ENCODE measurements at regions not wholly inside any gene's neighbourhood (a gene's known extent, or its start where the extent isn't known, plus 50 kb on each side); places are given as distances from the start of the nearest gene placed in this dataset.
"Not testable (repeated sequence)": the region's sequence is repeated elsewhere in the genome, so short reads cannot be mapped to it uniquely, and the experiment has no call there.

DNA sequence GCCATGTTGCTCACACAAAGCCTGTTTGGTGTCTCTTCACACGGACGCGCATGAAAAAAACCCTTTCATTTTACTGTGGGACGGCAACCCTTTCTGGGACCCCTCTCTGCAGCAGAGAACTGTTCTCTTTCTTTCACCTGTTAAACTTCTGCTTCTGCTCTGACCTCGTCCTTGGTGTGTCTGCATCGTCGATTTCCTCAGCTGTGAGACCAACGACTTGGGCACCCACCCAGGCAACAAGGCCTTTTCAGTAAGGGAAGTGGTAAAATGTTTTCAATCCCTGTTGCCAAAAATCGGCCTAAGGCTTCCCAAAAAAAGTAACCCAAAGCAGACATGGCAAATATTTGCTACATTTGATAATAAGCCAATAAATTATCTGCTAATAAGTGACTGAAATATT is 515.3 kb downstream of the IRS2 start:
- no peak overlapping the region for H3K4me3 ChIP-seq (ENCODE audit: low read depth, low read length)
- no peak for DNase-seq

DNA sequence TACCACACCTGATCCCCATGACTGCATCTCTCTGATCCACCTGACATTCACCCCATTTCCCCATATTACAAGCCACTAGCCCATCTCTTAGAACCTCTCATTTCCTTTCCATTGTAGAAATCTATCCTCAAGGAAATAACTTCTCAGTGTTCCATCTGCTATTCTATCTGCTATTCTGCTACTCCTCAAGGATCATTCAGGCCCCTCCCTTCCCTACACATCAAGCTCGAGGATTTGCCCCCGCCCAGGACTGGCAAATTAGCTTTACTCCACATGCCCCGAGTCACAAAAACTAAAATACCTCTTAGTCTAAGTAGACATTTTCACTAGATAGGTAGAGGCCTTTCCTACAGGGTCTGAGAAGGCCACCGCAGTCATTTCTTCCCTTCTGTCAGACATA is 517.0 kb downstream of the IRS2 start:
- H3K27ac ChIP-seq; H3K9me3 ChIP-seq (ENCODE audit: severe bottlenecking); DNase-seq; H3K36me3 ChIP-seq; H3K27me3 ChIP-seq (ENCODE audit: insufficient read depth, low read depth, severe bottlenecking); H3K4me3 ChIP-seq (ENCODE audit: low read depth, low read length): not testable (repeated sequence)

More for the DNA sequence above, 515.3 kb downstream of the IRS2 start:
- Histone ChIP-seq H3K27me3 (ENCODE audit: insufficient read depth, low read depth, severe bottlenecking) (no peaks in the 10 kb centered on the region), H3K27ac (no peak overlapping the region), H3K9me3 (ENCODE audit: severe bottlenecking) (no peaks in the 10 kb centered on the region), H3K36me3 (no peaks in the 10 kb centered on the region)
- TF ChIP-seq, protein P1, sequence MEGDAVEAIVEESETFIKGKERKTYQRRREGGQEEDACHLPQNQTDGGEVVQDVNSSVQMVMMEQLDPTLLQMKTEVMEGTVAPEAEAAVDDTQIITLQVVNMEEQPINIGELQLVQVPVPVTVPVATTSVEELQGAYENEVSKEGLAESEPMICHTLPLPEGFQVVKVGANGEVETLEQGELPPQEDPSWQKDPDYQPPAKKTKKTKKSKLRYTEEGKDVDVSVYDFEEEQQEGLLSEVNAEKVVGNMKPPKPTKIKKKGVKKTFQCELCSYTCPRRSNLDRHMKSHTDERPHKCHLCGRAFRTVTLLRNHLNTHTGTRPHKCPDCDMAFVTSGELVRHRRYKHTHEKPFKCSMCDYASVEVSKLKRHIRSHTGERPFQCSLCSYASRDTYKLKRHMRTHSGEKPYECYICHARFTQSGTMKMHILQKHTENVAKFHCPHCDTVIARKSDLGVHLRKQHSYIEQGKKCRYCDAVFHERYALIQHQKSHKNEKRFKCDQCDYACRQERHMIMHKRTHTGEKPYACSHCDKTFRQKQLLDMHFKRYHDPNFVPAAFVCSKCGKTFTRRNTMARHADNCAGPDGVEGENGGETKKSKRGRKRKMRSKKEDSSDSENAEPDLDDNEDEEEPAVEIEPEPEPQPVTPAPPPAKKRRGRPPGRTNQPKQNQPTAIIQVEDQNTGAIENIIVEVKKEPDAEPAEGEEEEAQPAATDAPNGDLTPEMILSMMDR (IDR thresholded peaks at IDR 0.05; ENCODE audit: low read depth, low read length), result no peak

DNA sequence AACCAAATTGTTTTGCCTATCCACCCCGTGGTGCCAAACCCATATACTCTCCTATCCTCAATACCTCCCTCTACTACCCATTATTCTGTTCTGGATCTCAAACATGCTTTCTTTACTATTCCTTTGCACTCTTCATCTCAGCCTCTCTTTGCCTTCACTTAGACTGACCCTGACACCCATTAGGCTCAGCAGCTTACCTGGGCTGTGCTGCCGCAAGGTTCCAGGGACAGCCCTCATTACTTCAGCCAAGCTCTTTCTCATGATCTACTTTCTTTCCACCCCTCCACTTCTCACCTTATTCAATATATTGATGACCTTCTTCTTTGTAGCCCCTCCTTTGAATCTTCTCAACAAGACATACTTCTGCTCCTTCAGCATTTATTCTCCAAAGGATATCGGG is 517.9 kb downstream of the IRS2 start:
- not testable (repeated sequence) for DNase-seq; H3K27me3 ChIP-seq (ENCODE audit: insufficient read depth, low read depth, severe bottlenecking); H3K9me3 ChIP-seq (ENCODE audit: severe bottlenecking); H3K27ac ChIP-seq; H3K4me3 ChIP-seq (ENCODE audit: low read depth, low read length); H3K36me3 ChIP-seq

DNA sequence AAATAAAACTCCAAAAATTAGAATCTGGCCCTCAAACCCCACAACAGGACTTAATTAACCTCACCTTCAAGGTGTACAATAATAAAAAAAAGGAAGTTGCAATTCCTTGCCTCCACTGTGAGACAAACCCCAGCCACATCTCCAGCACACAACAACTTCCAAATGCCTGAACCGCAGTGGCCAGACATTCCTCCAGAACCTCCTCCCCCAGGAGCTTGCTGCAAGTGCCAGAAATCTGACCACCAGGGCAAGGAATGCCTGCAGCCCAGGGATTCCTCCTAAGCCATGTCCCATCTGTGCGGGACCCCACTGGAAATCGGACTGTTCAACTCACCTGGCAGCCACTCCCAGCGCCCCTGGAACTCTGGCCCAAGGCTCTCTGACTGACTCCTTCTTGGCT is 519.0 kb downstream of the IRS2 start:
- H3K27ac ChIP-seq; DNase-seq; H3K27me3 ChIP-seq (ENCODE audit: insufficient read depth, low read depth, severe bottlenecking); H3K36me3 ChIP-seq; H3K4me3 ChIP-seq (ENCODE audit: low read depth, low read length); H3K9me3 ChIP-seq (ENCODE audit: severe bottlenecking): not testable (repeated sequence)

DNA sequence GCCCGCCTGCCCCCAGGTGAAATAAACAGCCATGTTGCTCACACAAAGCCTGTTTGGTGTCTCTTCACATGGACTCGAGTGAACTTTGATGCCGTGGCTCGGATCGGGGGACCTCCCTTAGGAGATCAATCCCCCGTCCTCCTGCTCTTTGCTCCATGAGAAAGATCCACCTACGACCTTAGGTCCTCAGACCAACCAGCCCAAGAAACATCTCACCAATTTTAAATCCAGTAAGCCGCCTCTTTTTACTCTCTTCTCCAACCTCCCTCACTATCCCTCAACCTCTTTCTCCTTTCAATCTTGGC is 521.0 kb downstream of the IRS2 start:
- not testable (repeated sequence) for H3K9me3 ChIP-seq (ENCODE audit: severe bottlenecking); H3K36me3 ChIP-seq; H3K4me3 ChIP-seq (ENCODE audit: low read depth, low read length); DNase-seq; H3K27me3 ChIP-seq (ENCODE audit: insufficient read depth, low read depth, severe bottlenecking); H3K27ac ChIP-seq

DNA sequence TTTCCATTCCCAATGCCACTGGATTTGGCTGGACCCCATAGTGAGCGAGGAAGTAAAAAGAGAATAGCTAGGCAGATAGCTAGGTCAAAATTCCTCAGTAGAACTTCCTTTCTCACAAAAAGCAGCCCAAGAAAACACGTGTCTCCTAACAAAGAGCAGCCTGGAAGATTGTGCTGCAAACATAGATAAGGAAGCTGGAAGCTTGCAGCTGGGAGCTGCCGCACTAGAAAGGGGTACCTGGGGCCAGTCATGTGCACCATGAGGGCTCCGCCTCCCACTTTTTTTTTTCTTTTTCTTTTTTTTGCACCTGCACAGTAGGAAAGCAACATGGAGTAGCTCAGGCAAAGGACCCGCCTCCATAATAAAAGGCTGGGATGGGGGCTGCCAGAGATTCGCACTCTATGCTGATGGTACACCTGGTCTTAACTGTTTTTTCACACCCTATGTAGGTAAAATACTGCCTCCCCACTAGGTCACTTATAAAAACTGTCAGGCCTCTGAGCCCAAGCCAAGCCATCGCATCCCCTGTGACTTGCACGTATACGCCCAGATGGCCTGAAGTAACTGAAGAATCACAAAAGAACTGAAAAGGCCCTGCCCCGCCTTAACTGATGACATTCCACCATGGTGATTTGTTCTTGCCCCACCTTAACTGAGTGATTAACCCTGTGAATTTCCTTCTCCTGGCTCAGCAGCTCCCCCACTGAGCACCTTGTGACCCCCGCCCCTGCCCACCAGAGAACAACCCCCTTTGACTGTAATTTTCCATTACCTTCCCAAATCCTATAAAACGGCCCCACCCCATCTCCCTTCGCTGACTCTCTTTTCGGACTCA is 521.6 kb downstream of the IRS2 start:
- H3K4me3 ChIP-seq (ENCODE audit: low read depth, low read length); H3K27me3 ChIP-seq (ENCODE audit: insufficient read depth, low read depth, severe bottlenecking); H3K27ac ChIP-seq; H3K36me3 ChIP-seq; H3K9me3 ChIP-seq (ENCODE audit: severe bottlenecking); DNase-seq: not testable (repeated sequence)

DNA sequence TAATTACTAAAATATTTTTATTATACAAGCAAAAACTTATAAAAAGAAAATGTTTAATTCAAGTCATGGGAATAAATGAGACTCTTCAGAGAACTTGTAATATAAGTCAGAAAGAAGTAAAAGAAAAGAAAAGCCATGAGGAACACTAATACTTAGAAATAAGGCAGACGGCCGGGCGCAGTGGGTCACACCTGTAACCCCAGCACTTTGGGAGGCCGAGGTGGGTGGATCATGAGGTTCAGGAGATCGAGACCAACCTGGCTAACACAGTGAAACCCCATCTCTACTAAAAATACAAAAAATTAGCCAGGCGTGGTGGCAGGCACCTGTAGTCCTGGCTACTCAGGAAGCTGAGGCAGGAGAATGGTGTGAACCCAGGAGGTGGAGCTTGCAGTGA is 528.6 kb downstream of the IRS2 start:
- not testable (repeated sequence) for H3K27ac ChIP-seq; H3K4me3 ChIP-seq (ENCODE audit: low read depth, low read length); H3K36me3 ChIP-seq; H3K9me3 ChIP-seq (ENCODE audit: severe bottlenecking); H3K27me3 ChIP-seq (ENCODE audit: insufficient read depth, low read depth, severe bottlenecking); DNase-seq
